Hematopoietic multipotent progenitor cell treated with erythropoietin and hydrocortisone succinate and interleukin-3 and kit ligand, for 4 days (in vitro differentiated cells): ENCODE measurements at regions not wholly inside any gene's neighbourhood (a gene's known extent, or its start where the extent isn't known, plus 50 kb on each side); places are given as distances from the start of the nearest gene placed in this dataset.

ENCODE experiments used
- DNase-seq: peaks from one replicate; pipeline ENCODE4 v3.0.0-alpha.2; 2015

- DNase-seq = no peak
Measured at GRCh38 chr6:99064834-99065233, 117.1 kb upstream of the FBXL4 start.

GRCh38 chr6:99036672-99037071, 88.9 kb upstream of the FBXL4 start:
- no peak for DNase-seq

- no peak for DNase-seq
Measured at GRCh38 chr6:99032396-99032795, 84.7 kb upstream of the FBXL4 start.

GRCh38 chr6:99031957-99032356, 84.2 kb upstream of the FBXL4 start:
- no peak for DNase-seq

- no peak for DNase-seq
Measured at GRCh38 chr6:99030915-99031314, 83.2 kb upstream of the FBXL4 start.

GRCh38 chr6:99026135-99026534, 78.4 kb upstream of the FBXL4 start:
- DNase-seq = peak; percentile 16

GRCh38 chr6:99024089-99024488, 76.3 kb upstream of the FBXL4 start:
- DNase-seq = no peak

- no peak for DNase-seq
Measured at GRCh38 chr6:99022039-99022609, 74.4 kb upstream of the FBXL4 start.

GRCh38 chr6:99019381-99019780, 71.6 kb upstream of the FBXL4 start:
- no peak for DNase-seq

GRCh38 chr6:99017150-99017549, 69.4 kb upstream of the FBXL4 start:
- peak; percentile 56 for DNase-seq

- peak; percentile 87 for DNase-seq
Measured at GRCh38 chr6:99016355-99016754, 68.6 kb upstream of the FBXL4 start.

GRCh38 chr6:99014061-99014460, 66.3 kb upstream of the FBXL4 start:
- peak; percentile 62 for DNase-seq

GRCh38 chr6:99013661-99014060, 65.9 kb upstream of the FBXL4 start:
- DNase-seq = no peak

- DNase-seq = peak; percentile 48
Measured at GRCh38 chr6:99013145-99013544, 65.4 kb upstream of the FBXL4 start.

GRCh38 chr6:99011151-99011550, 63.4 kb upstream of the FBXL4 start:
- DNase-seq = no peak

GRCh38 chr6:99002831-99003230, 55.1 kb upstream of the FBXL4 start:
- no peak for DNase-seq

- DNase-seq = no peak
Measured at GRCh38 chr6:98998103-98998502, 50.4 kb upstream of the FBXL4 start.
